ENCODE measurements at regions not wholly inside any gene's neighbourhood (a gene's known extent, or its start where the extent isn't known, plus 50 kb on each side); places are given as distances from the start of the nearest gene placed in this dataset.

DNA sequence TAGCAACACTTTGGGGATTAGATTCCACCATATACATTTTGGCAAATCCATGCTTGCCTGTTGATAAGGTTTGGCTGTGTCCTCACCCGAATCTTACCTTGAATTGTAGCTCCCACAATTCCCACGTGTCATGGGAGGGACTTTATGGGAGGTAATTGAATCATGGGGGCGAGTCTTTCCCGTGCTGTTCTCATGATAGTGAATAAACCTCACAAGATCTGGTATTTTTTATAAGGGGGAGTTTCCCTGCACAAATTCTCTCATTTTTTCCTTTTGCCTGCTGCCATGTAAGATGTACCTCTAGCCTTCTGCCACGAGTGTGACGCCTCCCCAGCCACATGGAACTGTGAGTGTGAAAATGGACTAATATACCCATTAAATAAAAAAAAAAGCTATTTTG, 265.3 kb downstream of the MRPL39 start:
- CTCF ChIA-PET: no interaction called here

DNA sequence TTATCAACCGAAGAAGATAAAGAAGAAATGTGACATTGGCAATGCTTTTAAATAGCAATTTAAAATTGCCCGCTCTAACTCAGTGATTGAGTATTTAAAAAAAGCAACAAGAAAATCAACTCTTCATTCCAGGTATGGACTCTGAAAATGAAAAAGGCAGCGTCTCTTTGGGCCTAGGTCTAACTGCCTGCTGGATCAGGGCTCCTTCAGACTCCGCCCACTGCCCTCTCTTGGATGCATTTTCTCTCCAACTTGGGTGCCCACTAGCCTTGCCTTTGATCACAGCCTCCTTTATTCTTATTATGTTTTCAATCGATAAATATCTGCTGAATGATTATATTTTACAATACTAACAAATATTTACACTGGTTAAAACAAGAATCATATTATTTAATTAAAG, 268.9 kb downstream of the MRPL39 start:
- POLR2A ChIA-PET (ENCODE audit: low non-redundant PET): no interaction called here
- CTCF ChIA-PET: no interaction called here
- DNase-seq (ENCODE audit: low spot score): no peak
- H3K27ac ChIP-seq: no peak overlapping the region
- TF ChIP-seq, protein P1, sequence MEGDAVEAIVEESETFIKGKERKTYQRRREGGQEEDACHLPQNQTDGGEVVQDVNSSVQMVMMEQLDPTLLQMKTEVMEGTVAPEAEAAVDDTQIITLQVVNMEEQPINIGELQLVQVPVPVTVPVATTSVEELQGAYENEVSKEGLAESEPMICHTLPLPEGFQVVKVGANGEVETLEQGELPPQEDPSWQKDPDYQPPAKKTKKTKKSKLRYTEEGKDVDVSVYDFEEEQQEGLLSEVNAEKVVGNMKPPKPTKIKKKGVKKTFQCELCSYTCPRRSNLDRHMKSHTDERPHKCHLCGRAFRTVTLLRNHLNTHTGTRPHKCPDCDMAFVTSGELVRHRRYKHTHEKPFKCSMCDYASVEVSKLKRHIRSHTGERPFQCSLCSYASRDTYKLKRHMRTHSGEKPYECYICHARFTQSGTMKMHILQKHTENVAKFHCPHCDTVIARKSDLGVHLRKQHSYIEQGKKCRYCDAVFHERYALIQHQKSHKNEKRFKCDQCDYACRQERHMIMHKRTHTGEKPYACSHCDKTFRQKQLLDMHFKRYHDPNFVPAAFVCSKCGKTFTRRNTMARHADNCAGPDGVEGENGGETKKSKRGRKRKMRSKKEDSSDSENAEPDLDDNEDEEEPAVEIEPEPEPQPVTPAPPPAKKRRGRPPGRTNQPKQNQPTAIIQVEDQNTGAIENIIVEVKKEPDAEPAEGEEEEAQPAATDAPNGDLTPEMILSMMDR (conservative IDR thresholded peaks at IDR 0.05; ENCODE audit: low read depth): no peak

More for the DNA sequence above, 265.3 kb downstream of the MRPL39 start:
- POLR2A ChIA-PET (ENCODE audit: low non-redundant PET): no interaction called here
- TF ChIP-seq, protein P1 (conservative IDR thresholded peaks at IDR 0.05; ENCODE audit: low read depth): no peak
- DNase-seq (ENCODE audit: low spot score): no peak
- no peak overlapping the region for H3K27ac ChIP-seq

DNA sequence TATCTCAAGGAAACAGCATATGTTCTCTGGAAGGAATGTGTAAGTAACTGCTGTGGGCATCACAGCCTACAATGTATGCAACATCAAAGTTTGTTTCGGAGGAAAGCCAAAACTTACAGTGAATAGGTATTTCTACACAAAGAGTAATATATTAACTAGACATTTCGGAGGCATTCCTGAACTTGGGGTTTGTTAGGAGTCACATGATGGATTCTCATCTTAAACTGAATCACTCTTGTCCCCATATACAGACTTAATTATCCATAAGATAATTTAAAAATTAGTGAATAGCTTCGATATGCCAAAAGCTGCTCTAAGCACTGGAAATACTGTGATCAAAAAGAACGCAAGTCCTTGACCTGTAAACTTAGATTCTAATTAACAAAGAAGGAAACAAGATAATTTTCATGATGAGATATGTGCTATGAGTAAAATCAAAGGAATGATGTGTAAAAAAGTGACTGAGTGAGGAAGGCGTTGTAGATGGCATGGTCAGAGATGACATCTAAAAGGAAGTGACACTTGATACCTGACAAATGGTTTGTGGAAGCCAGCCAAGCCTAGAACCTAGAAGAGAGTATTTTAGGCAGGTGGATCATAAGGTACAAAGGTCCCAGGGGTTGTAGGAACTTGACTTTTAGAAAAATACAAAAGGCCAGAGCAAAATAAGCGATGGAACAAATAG, 273.1 kb downstream of the MRPL39 start:
- ChIA-PET CTCF (interaction anchor here (0.6 kb wide), 1 partner anchor 35 kb away, joined by 3 read pairs; no protein-coding TSS in a partner anchor), POLR2A (ENCODE audit: low non-redundant PET) (no interaction called here)

DNA sequence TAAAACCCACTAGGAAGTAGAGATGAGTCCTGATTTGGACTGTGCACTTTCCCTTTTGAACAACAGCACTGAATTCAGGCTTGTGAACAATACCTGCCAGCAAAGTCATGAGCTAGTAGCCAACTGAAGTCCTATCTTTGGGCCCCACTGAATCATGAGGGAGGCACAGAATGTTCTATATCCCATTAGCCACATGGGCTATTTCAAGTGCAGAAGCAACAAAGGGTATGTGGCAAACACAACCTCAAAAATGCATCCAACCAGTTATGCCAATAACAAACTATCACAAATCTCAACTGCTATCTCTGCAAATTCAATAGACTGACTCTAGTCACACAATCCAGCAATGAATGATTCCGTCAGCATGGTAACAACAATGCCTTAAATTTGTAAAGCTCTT, 276.0 kb downstream of the MRPL39 start:
- no peak for DNase-seq (ENCODE audit: low spot score)
- TF ChIP-seq, protein P1 (conservative IDR thresholded peaks at IDR 0.05; ENCODE audit: low read depth): no peak
- CTCF ChIA-PET: no interaction called here
- H3K27ac ChIP-seq: no peak overlapping the region
- POLR2A ChIA-PET (ENCODE audit: low non-redundant PET): no interaction called here

More for the DNA sequence above, 273.1 kb downstream of the MRPL39 start:
- no peak for DNase-seq (ENCODE audit: low spot score)
- no peak overlapping the region for H3K27ac ChIP-seq
- TF ChIP-seq, protein P1 (conservative IDR thresholded peaks at IDR 0.05; ENCODE audit: low read depth): no peak

DNA sequence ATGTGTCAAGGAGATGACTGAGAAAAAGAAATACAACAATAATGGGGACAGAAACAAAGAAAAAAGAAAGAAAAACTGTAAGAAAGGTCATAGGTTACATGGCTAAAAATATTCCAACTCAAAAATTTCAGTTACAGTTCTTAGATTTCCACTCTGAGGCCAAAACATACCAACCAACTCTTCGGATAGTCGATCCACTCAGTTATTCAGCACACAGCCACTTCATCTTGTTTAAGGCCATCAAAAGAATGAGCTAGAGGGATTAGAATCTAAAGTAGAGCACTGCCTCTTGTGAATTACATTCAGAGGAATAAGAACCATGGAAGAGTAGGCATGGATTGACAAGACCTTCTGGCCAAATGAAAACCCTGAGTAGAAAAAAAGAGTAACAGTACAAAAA, 277.0 kb downstream of the MRPL39 start:
- DNase-seq (ENCODE audit: low spot score): no peak
- no peak overlapping the region for H3K27ac ChIP-seq
- TF ChIP-seq, protein P1 (conservative IDR thresholded peaks at IDR 0.05; ENCODE audit: low read depth): no peak
- POLR2A ChIA-PET (ENCODE audit: low non-redundant PET): no interaction called here
- CTCF ChIA-PET: no interaction called here

DNA sequence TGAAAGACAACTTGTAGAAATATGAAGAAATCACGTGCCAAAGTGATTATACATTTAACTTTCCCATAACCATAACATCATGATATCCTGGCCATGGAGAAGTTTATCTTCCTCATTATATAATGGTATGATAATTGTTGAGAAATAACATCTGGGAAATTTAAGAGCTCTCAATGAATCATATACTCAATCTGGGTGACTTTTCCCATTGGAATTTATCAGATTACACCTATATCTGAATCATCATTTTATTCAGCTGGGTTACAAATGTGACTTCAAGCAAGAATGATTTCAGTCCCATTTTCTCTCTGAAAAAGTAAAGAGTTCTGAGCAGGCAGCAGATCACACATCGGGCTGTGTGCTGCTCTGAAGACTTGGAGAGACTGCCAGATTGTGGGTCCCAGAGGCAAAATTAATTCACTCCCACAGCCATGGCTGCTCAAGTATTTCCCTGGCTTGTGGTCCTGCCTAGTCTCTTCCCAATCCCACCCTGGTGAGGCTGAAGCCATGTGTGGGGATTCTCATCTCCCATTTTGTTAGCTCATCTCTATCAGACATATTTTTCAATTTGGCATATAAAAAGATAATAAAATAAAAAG, 278.0 kb downstream of the MRPL39 start:
- ChIA-PET CTCF (no interaction called here), POLR2A (ENCODE audit: low non-redundant PET) (no interaction called here)
- TF ChIP-seq, protein P1 (conservative IDR thresholded peaks at IDR 0.05; ENCODE audit: low read depth): no peak
- DNase-seq (ENCODE audit: low spot score): peak; percentile 85
- peak overlapping the region; percentile 81 for H3K27ac ChIP-seq

All from RWPE1 (cell line).